Medulla oblongata (tissue), 1 donor: ENCODE measurements at regions not wholly inside any gene's neighbourhood (a gene's known extent, or its start where the extent isn't known, plus 50 kb on each side); places are given as distances from the start of the nearest gene placed in this dataset.
"Not testable (repeated sequence)": the region's sequence is repeated elsewhere in the genome, so short reads cannot be mapped to it uniquely, and the experiment has no call there.

Source experiments
- DNase-seq: peaks from one replicate; pipeline ENCODE4 v3.0.0-alpha.2; 2015; ENCODE audit errors: extremely low spot score

DNA sequence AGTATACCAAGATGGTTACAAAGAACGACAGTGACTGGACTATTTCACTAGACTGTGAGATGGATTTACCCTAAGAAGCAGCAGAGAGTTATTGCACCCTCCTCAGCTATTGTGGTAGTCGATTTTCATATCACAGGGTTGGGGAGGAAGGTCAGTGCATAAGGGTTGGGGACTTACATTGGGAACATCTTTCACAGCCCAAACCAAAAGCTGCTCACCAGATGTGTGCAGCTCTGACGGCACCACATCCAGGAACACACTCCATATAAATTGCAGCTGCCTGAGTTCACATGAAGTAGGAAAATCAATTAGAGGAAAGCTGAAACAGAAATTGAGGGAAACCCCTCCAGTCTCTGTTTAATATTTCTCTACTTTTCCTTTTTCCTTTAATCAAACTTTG is 470.5 kb upstream of the NRSN1 start:
- no peak for DNase-seq

DNA sequence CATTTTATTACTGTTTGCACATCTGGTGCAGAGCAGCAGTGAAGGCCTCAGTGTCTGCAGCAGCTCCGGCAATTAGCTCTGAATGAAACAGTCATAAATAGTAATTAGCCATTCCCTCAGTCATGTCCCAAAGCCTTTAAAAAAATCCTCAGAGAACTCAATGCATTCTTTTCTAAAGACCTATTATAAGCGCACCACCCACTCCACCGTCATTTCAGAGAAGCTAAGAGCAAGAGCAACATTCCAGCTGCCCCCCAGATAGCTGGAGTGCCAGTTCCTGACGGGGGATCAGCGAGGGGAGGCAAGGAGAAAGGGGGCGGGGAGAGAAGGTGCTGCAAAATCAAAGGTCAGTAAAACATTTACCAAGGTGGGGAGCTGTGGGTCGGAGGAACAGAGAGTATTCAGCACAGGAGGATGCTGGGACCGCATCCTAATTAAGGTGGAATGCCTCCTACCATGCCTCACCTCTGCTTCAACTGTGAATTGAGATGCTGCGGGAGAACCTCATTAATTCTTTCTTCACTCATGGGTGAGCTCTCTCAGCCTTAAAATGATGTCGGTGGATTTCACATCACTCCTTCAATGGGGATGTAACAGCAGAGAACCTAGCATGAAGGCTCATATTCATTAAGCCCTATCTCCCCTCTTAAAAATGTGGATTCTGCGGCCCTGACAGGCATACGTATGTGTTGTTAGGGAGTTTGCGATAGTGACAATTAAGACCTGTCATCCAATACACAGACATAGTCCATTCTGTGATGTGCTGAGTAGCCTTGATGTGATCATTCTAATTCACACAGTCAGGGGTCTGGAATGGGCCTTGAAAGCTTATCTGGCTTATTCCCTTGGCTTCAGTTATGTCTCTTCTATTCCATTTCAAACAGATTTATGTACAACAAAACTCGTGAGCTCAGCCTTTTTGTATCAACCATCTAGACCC is 469.5 kb upstream of the NRSN1 start:
- no peak for DNase-seq

DNA sequence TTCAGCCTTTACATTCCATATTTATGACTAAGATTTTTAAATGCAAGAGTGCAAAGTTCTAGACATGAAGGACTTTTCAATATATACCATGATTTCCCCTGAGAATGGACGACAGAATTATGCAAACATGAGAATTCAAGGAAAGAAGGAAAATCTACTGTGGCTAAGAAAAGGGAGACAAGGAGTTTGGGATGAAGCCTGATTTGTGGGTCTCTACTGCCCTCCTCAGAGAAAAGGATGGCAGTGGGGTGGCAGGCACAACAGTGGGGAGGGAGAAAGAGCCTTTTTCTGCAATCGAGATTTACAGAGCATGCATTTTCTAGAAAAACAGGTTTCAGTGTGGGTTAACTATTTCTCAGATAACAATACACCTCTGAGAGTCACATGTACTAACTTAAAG is 466.9 kb upstream of the NRSN1 start:
- DNase-seq: peak; percentile 82

DNA sequence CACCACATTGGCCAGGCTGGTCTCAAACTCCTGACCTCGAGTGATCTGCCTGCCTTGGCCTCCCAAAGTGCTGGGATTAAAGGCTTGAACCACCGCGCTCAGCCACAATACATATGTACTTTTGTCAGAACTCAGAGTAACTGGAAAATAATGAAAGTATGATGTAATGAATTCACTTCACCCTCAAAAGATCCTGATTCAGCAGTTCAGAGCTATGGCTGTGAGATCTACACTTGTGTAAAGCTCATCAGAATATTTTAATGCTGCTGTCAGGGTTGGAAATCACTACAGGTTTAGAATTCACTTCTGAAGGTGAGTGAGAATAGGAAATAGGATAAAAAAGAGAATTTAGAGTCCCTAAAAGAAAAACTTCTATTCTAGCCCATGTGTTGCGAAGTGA is 464.5 kb upstream of the NRSN1 start:
- DNase-seq: no peak

DNA sequence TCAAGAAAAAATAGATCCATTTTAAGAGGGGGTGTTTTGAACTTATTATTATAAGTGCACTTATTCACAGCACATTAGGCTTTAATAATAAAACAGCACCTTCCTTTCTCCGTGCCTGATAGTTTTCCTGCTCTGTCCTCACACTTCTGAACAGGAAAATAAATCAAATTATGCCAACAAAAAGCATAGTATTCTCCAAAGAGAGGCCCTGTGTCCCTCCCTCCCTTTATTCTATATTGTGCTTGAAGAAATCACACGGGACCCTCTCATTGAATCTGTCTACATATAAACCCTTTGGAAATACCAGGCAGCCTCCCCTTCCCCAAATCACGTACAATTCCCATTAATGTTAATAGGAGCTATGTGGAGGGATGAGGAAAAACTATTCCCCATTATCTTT is 462.9 kb upstream of the NRSN1 start:
- no peak for DNase-seq

DNA sequence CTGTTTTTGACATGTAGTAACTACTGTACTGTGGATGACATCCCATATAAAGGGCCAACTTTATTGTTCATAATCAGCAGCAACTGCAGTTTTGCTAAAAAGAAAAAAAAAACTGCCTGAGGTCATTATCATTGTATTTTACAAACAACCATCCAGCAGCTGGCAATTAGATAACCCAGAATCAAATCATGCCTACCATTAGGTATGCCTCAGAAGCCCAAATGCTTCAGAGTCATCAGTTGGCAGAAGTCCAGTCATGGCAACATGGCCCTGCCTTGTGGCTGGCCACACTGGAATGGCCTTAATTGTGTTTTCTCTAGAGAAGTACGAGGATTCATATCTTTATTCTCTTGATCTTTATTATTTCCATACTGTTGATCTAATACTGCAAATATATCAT is 462.4 kb upstream of the NRSN1 start:
- no peak for DNase-seq

DNA sequence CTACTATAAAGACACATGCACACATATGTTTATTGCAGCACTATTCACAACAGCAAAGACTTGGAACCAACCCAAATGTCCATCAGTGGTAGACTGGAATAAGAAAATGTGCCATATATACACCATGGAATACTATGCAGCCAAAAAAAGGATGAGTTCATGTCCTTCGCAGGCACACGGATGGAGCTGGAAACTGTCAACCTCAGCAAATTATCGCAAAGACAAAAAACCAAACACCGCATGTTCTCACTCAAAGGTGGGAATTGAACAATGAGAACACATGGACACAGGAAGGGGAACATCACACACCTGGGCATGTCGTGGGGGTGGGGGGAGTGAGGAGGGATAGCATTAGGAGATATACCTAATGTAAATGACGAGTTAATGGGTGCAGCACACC is 460.1 kb upstream of the NRSN1 start:
- DNase-seq: not testable (repeated sequence)

DNA sequence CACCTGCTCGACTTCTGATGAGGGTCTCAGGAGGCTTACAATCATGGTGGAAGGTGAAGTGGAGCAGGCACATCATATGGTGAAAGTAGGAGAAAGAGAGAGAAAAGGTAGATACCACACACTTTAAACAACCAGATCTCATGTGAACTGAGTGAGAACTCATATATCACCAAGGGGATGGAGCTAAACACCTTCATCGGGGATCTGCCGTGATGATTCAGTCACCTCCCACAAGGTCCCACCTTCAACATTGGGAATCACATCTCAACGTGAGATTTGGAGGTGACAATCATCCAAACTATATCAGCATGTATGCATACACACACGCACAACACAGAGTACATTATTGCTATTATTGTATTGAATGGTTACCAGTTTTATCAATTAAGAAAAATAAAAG is 453.3 kb upstream of the NRSN1 start:
- no peak for DNase-seq

DNA sequence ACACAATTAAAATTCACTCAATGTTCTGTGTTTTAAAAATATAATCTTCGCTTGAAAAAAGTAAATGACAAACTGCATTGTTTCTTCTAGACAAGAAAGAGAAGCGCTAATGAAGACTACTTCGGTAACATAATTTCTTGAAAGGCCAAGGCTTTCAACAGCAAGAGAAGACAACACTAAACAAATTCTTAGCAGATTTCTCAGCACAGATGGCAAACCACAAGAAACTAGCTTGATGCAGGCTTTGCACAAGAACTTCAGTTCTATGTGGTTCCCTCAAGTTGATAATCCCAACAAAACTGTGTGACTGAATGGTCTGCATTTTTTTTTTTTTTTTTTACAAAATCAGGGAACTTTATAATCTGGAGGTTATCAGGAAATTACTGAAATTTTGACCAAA is 447.4 kb upstream of the NRSN1 start:
- no peak for DNase-seq

DNA sequence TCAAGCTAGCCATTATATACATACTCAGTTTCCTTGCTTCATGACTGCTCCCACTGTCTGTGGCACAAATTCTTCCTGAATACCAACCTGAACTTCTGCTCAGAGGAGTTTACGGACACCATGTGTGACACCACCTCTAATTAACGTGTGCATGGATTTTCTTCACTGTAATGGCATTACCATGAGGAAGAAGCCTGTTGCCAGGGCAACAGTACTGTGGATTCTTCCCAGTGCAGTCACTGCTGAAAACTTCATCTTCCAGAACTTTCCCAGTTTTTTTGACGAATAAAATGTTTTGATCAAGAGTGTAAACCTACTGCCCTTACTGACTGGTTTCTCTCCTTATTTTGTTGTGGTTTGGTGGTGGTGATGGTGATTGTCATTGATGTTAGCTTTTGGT is 444.3 kb upstream of the NRSN1 start:
- no peak for DNase-seq

DNA sequence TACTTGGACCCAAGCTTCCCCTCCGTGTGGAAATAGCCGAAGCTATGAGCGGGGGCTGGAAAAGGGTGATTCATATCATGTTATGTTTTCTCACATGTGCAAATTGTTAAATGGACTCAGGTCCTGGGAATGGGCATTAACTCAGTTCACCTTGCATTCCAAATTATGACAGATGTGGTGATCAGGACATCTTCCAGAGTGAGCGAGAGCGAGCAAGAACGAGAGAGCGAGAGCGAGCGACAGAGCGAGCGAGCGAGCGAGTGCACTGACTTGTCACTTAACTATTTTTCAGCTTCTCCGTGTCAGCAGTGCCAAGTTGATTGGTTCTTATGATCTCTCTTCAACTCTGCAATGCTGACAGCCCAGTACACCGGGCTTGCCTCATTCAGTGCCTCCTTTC is 437.4 kb upstream of the NRSN1 start:
- DNase-seq: no peak

DNA sequence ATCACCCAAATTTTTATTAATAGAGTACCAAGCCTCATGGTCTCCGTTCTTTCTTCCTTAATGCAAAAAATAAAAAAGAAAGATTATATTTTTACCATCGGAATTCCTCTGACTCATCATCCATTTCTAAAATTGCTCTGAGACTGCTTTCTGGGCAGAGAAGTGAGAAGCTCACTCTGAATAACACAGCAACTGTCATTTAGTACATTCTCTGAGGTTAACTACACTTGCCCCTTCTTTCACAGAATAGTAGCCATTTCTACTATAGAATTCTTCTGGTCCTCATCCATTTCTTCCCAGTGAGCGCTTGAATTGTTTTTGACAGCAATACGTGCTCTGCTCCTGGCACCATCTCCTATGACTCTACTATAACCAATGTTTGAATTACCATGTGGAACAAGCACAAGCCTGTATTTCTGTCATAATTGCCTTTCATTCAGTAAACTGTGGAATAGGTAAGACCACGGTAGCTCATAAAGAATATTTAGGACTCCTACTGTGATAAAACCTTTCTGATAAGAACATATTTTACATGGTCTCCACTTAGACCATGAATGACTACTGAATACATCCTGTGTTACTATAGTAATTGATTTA is 435.5 kb upstream of the NRSN1 start:
- no peak for DNase-seq

DNA sequence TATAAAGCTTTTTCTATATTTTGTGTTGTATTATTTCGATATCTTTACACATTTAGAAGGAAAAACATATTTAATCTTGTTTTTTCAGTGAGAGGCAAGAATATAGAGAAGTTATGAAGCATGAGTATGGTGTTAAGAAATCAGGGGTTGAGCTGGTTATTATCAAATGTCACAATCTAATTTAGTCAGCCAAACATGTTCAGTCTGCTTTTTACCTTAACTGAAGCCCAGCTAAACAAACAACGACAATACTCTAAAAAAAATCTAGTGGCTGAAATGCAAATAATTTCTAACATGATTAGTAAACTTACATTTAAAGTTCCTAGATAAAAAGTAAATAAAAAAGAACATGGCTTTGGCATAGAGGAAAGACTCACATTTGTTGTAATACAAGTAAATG is 433.8 kb upstream of the NRSN1 start:
- no peak for DNase-seq

DNA sequence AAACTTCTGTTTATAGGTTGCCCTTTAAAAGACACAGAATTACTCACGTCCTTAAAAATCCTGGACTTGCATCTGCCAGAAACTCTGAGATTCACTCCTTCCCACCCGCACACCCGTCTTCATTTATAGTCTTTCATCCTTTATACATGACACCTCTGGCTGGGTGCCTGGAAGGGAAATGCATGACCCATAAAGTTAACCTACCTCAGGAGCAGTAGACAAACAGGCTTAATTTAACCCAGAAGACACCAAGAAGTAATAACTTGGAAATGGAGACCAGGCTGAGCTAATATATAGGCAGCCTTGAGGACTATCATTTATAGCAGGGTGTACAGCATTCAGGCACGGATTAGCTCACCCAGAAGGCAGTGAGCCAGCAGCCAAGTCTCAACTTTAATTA is 429.0 kb upstream of the NRSN1 start:
- DNase-seq: no peak

DNA sequence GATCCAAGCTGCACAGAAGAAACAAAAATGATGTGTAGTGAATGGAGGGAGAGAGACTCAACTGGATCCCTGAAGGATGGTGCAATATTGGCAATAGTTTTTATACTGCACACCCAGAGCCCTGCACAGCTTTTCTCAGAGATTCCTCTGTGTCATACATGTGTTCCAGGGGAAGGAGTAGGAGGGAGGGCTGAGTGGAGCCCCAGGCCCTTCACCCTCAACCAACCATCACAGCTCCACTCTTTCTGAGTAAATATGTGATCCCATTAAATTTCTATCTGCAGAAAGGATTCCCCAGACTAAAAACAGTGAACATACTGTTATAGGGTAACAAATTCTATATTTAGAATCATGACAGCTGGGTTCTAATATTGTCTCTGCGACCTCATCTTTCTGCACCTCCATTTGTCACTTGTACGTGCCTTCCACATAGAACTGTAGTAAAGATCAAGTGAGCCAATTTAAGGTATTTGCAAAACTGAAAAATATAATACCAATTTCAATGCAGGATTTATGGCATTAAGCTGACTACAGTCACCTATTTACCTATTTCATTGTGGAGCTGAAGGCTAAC is 421.4 kb upstream of the NRSN1 start:
- no peak for DNase-seq

DNA sequence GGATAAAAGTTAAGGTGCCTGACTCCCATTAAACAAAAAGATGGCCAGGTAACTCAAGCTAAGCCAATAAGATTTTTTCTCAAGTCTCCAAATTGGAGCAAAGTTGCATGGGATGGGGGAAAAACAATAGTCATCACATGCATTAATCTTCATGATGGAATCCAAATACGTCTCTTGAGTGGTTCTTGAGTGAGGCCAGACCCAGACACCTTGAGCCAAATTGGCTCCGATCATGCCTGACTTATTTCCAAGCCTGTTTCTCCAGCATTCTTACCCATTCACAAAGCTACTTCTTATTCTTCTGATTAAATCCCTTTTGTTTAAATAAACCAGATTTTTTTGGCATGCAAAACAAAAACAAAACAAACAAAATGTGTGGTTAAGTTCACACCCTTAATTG is 420.3 kb upstream of the NRSN1 start:
- DNase-seq: no peak

DNA sequence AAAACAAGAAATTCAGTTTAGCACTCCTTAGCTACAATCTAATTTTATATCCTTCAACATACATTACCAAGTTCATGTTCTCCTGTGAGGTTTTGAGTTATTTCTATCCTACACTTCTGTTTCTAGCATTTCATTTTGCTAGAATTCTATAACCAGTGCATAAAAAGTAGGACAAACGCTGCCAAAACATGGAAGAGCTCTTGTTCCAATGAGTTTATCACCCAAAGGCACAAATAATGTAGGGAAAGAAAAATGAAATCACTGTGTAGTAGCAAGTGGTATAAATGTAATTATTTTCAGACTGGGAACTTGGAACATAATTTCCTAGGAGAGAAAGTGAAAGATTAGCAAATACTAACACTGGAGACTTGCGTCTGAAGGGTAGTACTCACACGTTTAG is 413.3 kb upstream of the NRSN1 start:
- DNase-seq: no peak

DNA sequence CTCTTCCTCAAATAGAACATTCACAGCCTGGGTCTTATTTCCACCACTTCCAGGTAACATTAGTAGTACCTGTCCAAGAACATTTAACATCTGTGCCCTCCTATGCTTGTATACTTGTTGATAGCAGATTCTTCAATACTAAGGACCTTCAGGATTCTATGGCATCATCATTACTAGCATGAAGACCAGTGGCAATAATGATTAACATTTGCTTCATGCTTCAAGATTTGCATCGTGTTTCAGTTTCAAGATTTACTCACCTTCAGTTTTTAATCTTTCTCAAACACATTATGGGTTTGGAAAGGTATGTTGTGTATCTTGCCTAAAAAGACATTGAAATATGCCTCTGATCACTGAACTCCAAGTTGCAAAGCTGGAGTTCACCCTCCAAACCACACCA is 412.8 kb upstream of the NRSN1 start:
- DNase-seq: no peak

DNA sequence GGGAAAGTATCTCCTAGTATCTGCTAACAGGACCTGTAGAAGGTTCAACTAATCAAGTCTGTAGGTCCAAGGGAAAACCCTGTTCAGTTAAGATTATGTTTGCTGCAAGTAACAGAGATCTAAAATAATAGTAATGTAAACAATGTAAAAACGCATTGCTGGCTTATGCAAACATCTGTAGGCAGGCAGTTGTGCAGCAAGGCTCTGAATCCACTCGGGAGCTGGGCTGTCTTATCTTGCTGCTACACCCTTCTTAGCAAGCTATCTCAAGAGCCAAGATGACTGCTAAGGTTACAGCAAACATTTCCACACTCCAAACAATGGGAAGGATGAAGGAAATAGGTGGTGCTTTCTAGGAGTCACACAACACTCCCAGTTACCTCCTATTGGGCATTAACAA is 397.3 kb upstream of the NRSN1 start:
- no peak for DNase-seq

DNA sequence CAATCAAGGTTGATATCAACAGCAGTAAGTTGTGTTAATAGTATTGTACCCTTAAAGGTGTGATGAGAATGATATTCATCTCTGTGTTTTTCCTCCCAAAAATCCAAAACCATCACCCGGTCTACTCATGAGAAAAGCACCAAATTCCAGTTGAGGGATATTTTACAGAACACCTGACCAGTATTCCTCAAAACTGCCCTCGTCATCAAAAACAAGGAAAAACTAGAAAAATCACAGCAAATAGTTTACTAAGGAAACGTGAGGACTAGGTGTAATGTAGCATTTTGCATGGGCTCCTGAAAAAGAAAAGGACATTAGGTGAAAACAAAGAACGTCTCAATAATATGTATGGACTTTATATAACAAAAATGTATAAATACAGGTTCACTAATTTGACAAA is 394.4 kb upstream of the NRSN1 start:
- no peak for DNase-seq

DNA sequence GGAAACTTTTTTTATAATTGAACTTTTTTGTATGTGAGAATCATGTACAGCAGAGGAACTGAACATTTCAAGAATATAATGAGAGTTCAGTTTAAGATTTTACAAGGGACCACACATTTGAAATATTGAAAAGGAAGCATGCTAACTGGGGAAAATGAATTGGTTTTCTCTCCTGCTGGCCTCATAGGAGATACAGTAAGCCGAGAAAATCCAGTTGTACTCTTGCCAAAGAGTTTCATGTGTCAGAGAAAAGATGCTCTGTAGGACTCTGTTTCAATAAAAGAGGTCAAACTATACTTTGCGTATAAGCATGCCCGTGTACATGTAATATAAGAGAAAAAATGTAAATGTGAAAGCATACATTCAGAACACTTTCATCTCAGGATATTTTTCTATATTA is 393.5 kb upstream of the NRSN1 start:
- DNase-seq: no peak

DNA sequence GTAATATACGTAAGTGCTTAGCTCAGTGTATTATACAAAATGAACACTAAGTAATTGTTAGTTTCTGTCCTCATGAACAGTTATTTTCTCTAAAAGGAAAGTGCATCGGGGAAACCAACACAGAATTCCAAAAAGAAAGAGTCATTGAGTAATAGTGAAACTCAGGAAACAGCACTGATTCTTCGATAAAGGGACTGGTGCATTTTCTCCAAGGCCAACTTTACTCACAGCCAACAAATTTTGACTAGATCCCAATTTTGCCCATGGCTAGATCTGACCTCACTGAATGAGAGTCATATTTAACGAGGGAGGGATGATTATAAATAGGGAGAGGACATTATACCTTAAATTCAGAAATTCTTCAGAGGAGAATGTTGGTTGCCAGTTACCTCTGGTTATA is 390.9 kb upstream of the NRSN1 start:
- DNase-seq: peak; percentile 4

DNA sequence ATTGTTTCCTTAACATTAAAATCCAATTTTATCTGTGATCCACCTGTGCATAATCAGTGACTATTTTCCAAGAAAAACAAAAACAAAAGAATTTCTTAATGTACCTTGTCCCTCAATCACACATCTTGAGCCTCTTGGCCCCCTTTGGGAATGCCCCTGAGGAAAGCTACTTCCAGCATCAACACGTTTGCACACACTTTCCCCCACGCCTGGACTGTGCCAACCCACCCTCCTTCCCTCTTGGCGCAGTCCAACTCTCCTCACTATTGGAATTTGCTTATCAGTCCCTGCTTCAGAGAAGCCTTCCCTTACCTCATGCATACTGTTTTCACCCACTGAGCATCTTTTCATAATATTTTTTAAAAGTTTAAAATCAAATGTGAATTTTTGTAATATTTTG is 389.4 kb upstream of the NRSN1 start:
- no peak for DNase-seq
